Transverse colon (tissue), 3 donors: ENCODE measurements at regions not wholly inside any gene's neighbourhood (a gene's known extent, or its start where the extent isn't known, plus 50 kb on each side); places are given as distances from the start of the nearest gene placed in this dataset.

Source experiments
- POLR2A ChIP-seq: fragments of 450-650 bp; IDR thresholded peaks from one replicate; pipeline ENCODE4 v1.6.1; 2016; ENCODE audit warnings: antibody characterized with exemption, mild to moderate bottlenecking, moderate library complexity
- TF ChIP-seq, protein P1 (sequence below), 5 experiments: fragments of 200-600 bp in 3 of 5; fragments of 450-650 bp in 2 of 5; sonication (generic) in 3 of 5; IDR thresholded peaks; 1 replicate in 2 of 5; 2 replicates in 3 of 5; pipeline ENCODE4 v1.5.1; 2016 to 2017; ENCODE audit warnings: antibody characterized with exemption in 5 of 5, inconsistent platforms in 3 of 5, mild to moderate bottlenecking in 2 of 5, moderate library complexity in 1 of 5

GRCh38 chr5:74237571-74238145, 402.9 kb downstream of the ENC1 start:
- TF ChIP-seq, protein P1, sequence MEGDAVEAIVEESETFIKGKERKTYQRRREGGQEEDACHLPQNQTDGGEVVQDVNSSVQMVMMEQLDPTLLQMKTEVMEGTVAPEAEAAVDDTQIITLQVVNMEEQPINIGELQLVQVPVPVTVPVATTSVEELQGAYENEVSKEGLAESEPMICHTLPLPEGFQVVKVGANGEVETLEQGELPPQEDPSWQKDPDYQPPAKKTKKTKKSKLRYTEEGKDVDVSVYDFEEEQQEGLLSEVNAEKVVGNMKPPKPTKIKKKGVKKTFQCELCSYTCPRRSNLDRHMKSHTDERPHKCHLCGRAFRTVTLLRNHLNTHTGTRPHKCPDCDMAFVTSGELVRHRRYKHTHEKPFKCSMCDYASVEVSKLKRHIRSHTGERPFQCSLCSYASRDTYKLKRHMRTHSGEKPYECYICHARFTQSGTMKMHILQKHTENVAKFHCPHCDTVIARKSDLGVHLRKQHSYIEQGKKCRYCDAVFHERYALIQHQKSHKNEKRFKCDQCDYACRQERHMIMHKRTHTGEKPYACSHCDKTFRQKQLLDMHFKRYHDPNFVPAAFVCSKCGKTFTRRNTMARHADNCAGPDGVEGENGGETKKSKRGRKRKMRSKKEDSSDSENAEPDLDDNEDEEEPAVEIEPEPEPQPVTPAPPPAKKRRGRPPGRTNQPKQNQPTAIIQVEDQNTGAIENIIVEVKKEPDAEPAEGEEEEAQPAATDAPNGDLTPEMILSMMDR (IDR thresholded peaks at IDR 0.05) = no peak
- TF ChIP-seq POLR2A = no peak
